ENCODE measurements at regions not wholly inside any gene's neighbourhood (a gene's known extent, or its start where the extent isn't known, plus 50 kb on each side); places are given as distances from the start of the nearest gene placed in this dataset.

- no peak overlapping the region for H3K4me3 Mint-ChIP-seq
- CTCF ChIA-PET = no interaction called here
- no peaks in the 10 kb centered on the region for H3K36me3 Mint-ChIP-seq
- ATAC-seq = no peak; the same call in 1 of the 2 replicates
- POLR2A ChIA-PET = no interaction called here
- DNase-seq (ENCODE audit: low spot score) = no peak
- peaks cover 21% of the 10 kb centered on the region for H3K4me1 Mint-ChIP-seq
- TF ChIP-seq TEAD1 (CRISPR knock-in tag; IDR thresholded peaks at IDR 0.05) = no peak
- no peak for TF ChIP-seq JUN (CRISPR knock-in tag; IDR thresholded peaks at IDR 0.05)
- TF ChIP-seq ZNF138 (CRISPR knock-in tag; conservative IDR thresholded peaks at IDR 0.05) = no peak
- no peak for TF ChIP-seq ZNF317 (CRISPR knock-in tag; IDR thresholded peaks at IDR 0.05; ENCODE audit: borderline replicate concordance, low read depth)
- TF ChIP-seq ZMAT4 (CRISPR knock-in tag; IDR thresholded peaks at IDR 0.05) = no peak
- no peak for TF ChIP-seq KAT7 (CRISPR knock-in tag; IDR thresholded peaks at IDR 0.05; ENCODE audit: borderline replicate concordance)
- TF ChIP-seq, protein P1, sequence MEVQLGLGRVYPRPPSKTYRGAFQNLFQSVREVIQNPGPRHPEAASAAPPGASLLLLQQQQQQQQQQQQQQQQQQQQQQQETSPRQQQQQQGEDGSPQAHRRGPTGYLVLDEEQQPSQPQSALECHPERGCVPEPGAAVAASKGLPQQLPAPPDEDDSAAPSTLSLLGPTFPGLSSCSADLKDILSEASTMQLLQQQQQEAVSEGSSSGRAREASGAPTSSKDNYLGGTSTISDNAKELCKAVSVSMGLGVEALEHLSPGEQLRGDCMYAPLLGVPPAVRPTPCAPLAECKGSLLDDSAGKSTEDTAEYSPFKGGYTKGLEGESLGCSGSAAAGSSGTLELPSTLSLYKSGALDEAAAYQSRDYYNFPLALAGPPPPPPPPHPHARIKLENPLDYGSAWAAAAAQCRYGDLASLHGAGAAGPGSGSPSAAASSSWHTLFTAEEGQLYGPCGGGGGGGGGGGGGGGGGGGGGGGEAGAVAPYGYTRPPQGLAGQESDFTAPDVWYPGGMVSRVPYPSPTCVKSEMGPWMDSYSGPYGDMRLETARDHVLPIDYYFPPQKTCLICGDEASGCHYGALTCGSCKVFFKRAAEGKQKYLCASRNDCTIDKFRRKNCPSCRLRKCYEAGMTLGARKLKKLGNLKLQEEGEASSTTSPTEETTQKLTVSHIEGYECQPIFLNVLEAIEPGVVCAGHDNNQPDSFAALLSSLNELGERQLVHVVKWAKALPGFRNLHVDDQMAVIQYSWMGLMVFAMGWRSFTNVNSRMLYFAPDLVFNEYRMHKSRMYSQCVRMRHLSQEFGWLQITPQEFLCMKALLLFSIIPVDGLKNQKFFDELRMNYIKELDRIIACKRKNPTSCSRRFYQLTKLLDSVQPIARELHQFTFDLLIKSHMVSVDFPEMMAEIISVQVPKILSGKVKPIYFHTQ (CRISPR knock-in tag; IDR thresholded peaks at IDR 0.05) = no peak
- no peak for TF ChIP-seq ELF4 (CRISPR knock-in tag; IDR thresholded peaks at IDR 0.05; ENCODE audit: low read depth)
- TF ChIP-seq USF1 (CRISPR knock-in tag; IDR thresholded peaks at IDR 0.05) = no peak
- TF ChIP-seq, protein P2, sequence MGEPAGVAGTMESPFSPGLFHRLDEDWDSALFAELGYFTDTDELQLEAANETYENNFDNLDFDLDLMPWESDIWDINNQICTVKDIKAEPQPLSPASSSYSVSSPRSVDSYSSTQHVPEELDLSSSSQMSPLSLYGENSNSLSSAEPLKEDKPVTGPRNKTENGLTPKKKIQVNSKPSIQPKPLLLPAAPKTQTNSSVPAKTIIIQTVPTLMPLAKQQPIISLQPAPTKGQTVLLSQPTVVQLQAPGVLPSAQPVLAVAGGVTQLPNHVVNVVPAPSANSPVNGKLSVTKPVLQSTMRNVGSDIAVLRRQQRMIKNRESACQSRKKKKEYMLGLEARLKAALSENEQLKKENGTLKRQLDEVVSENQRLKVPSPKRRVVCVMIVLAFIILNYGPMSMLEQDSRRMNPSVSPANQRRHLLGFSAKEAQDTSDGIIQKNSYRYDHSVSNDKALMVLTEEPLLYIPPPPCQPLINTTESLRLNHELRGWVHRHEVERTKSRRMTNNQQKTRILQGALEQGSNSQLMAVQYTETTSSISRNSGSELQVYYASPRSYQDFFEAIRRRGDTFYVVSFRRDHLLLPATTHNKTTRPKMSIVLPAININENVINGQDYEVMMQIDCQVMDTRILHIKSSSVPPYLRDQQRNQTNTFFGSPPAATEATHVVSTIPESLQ (CRISPR knock-in tag; IDR thresholded peaks at IDR 0.05) = no peak
- TF ChIP-seq FOXJ3 (CRISPR knock-in tag; IDR thresholded peaks at IDR 0.05; ENCODE audit: borderline replicate concordance) = no peak
- no peak for TF ChIP-seq E2F1 (CRISPR knock-in tag; IDR thresholded peaks at IDR 0.05)
- TF ChIP-seq, protein P3, sequence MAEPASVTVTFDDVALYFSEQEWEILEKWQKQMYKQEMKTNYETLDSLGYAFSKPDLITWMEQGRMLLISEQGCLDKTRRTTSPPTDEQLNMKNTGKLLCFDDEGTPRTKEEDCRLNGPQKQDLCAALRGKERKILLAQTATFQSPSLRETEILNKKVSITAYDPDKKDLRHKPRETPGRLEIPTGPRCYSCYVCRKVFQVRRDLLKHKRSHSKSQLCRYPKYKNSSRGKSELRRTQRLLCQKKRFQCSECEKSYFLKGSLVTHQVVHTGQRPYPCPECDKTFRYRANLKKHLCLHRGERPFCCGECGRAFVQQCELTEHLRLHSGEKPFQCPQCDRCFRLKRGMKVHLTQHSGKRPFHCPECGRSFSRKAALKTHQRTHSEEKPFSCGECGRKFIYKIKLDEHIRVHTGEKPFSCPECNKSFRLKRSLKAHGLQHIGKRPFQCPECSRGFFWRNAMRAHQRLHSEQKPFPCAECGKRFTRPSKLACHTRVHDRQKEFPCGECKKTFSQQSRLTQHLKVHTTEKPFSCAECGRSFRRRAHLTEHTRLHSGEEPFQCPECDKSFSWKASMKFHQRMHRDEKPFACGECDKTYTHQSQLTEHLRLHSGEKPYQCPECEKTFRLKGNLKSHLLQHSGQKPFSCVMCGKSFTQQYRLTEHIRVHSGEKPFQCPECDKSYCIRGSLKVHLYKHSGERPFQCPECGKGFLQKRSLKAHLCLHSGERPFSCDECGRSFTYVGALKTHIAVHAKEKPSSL (CRISPR knock-in tag; conservative IDR thresholded peaks at IDR 0.05) = no peak
- no peak for TF ChIP-seq PREB (CRISPR knock-in tag; IDR thresholded peaks at IDR 0.05; ENCODE audit: borderline replicate concordance)
- no peak overlapping the region for H3K27ac Mint-ChIP-seq
- H3K27me3 Mint-ChIP-seq (ENCODE audit: low read depth) = no peaks in the 10 kb centered on the region
- no peaks in the 10 kb centered on the region for H3K9me3 Mint-ChIP-seq
Observed at GRCh38 chr14:85308531-85309300, 221.2 kb upstream of the FLRT2 start.

All from WTC11 (cell line).